DND-41 (cell line): ENCODE measurements at regions not wholly inside any gene's neighbourhood (a gene's known extent, or its start where the extent isn't known, plus 50 kb on each side); places are given as distances from the start of the nearest gene placed in this dataset.

Experiments
- EZH2 ChIP-seq: IDR thresholded peaks from 3 replicates; pipeline ENCODE4 v1.6.1; 2012; ENCODE audit warnings: borderline replicate concordance, low read depth, mild to moderate bottlenecking, moderate library complexity, low read length, inconsistent platforms; ENCODE audit not compliant: severe bottlenecking
- TF ChIP-seq, protein P1 (sequence below): IDR thresholded peaks from 2 replicates; pipeline ENCODE4 v1.5.1; 2012; ENCODE audit warnings: borderline replicate concordance, low read length, moderate library complexity, mild to moderate bottlenecking; ENCODE audit not compliant: poor library complexity, severe bottlenecking; ENCODE audit errors: extremely low read depth

DNA sequence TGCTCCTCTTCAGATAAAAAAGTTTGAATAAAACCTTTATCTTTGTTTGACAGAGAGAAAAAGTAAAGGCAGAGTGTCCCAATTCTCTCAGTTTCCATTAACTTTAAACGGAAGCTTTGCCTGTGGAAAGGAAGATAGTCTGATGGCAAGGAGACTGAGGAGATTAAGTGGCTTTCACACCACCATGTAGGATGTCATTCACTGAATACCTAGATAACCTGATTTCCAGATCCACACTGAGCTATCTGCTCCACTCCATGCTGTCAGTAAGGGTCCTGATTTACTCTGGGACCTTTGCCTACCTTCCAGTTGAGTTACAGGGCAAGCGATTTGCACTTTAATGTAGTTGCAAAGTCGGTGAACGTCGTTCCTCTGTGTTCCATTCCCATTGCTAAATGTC lies 233.4 kb upstream of the TBL1XR1 start:
- TF ChIP-seq, protein P1, sequence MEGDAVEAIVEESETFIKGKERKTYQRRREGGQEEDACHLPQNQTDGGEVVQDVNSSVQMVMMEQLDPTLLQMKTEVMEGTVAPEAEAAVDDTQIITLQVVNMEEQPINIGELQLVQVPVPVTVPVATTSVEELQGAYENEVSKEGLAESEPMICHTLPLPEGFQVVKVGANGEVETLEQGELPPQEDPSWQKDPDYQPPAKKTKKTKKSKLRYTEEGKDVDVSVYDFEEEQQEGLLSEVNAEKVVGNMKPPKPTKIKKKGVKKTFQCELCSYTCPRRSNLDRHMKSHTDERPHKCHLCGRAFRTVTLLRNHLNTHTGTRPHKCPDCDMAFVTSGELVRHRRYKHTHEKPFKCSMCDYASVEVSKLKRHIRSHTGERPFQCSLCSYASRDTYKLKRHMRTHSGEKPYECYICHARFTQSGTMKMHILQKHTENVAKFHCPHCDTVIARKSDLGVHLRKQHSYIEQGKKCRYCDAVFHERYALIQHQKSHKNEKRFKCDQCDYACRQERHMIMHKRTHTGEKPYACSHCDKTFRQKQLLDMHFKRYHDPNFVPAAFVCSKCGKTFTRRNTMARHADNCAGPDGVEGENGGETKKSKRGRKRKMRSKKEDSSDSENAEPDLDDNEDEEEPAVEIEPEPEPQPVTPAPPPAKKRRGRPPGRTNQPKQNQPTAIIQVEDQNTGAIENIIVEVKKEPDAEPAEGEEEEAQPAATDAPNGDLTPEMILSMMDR, result no peak
- TF ChIP-seq EZH2, result no peak
